H1 (cell line): ENCODE measurements at regions not wholly inside any gene's neighbourhood (a gene's known extent, or its start where the extent isn't known, plus 50 kb on each side); places are given as distances from the start of the nearest gene placed in this dataset.

Source experiments
- ATF2 ChIP-seq: IDR thresholded peaks from 2 replicates; pipeline ENCODE4 v1.6.1; 2012; ENCODE audit warnings: low read length, inconsistent platforms
- CHD2 ChIP-seq: IDR thresholded peaks from 2 replicates; pipeline ENCODE4 v1.6.1; 2012; ENCODE audit warnings: low read length, improper control_type of control experiment
- CTCF ChIP-seq, 3 experiments: IDR thresholded peaks; 1 replicate in 2 of 3; 2 replicates in 1 of 3; pipeline versions ENCODE4 v1.5.1 to v1.6.1; 2011; ENCODE audit warnings: low read length in 3 of 3, mild to moderate bottlenecking in 3 of 3, inconsistent platforms in 2 of 3, low read depth in 1 of 3, moderate library complexity in 1 of 3; ENCODE audit not compliant: insufficient read depth in 1 of 3; ENCODE audit errors: control extremely low read depth in 1 of 3
- EGR1 ChIP-seq: IDR thresholded peaks from 2 replicates; pipeline ENCODE4 v1.6.1; 2011; ENCODE audit warnings: low read depth, low read length, borderline replicate concordance
- EP300 ChIP-seq, 2 experiments: IDR thresholded peaks; 1 replicate in 1 of 2; 2 replicates in 1 of 2; pipeline ENCODE4 v1.6.1; 2011 to 2012; ENCODE audit warnings: low read depth in 2 of 2, low read length in 2 of 2, mild to moderate bottlenecking in 2 of 2, borderline replicate concordance in 1 of 2, inconsistent platforms in 1 of 2, moderate library complexity in 1 of 2
- EZH2 ChIP-seq: fragments of 200-600 bp; sonication (generic); IDR thresholded peaks from 2 replicates; pipeline ENCODE4 v1.7.1; 2012; ENCODE audit warnings: low read depth, mild to moderate bottlenecking, moderate library complexity, low read length, inconsistent platforms; ENCODE audit not compliant: severe bottlenecking
- GABPA ChIP-seq: IDR thresholded peaks from 2 replicates; pipeline ENCODE4 v1.6.1; 2011; ENCODE audit warnings: mild to moderate bottlenecking, low read length, moderate library complexity, borderline replicate concordance; ENCODE audit not compliant: insufficient read depth
- JUND ChIP-seq: IDR thresholded peaks from 2 replicates; pipeline ENCODE4 v1.6.1; 2011; ENCODE audit warnings: mild to moderate bottlenecking, improper control_type of control experiment, low read length
- KDM1A ChIP-seq: fragments of 200-600, 300-600 bp; sonication (generic); IDR thresholded peaks from 2 replicates; pipeline ENCODE4 v1.7.1; 2016; ENCODE audit warnings: mild to moderate bottlenecking, low read length, borderline replicate concordance
- NRF1 ChIP-seq: IDR thresholded peaks from 2 replicates; pipeline ENCODE4 v1.6.1; 2011; ENCODE audit warnings: mild to moderate bottlenecking, low read depth, low read length, improper control_type of control experiment
- POLR2A ChIP-seq, 2 experiments: IDR thresholded peaks; 1 replicate in 1 of 2; 2 replicates in 1 of 2; pipeline ENCODE4 v1.6.1; 2011; ENCODE audit warnings: low read depth in 2 of 2, low read length in 2 of 2, mild to moderate bottlenecking in 2 of 2; ENCODE audit errors: control extremely low read depth in 1 of 2
- RAD21 ChIP-seq, 2 experiments: IDR thresholded peaks in 1 of 2; conservative IDR thresholded peaks in 1 of 2; 2 replicates each; pipeline ENCODE4 v1.6.1; 2011; ENCODE audit warnings: low read depth in 2 of 2, low read length in 2 of 2, improper control_type of control experiment in 1 of 2, inconsistent platforms in 1 of 2, mild to moderate bottlenecking in 1 of 2, moderate library complexity in 1 of 2
- RFX5 ChIP-seq: IDR thresholded peaks from 2 replicates; pipeline ENCODE4 v1.6.1; 2011; ENCODE audit warnings: low read depth, low read length, improper control_type of control experiment, borderline replicate concordance
- RXRA ChIP-seq: IDR thresholded peaks from 2 replicates; pipeline ENCODE4 v1.6.1; 2011; ENCODE audit warnings: low read depth, mild to moderate bottlenecking, low read length, moderate library complexity; ENCODE audit not compliant: insufficient read depth

GRCh38 chr9:108160039-108160438 is 670.5 kb upstream of the KLF4 start:
- TF ChIP-seq GABPA (no peak), CTCF (IDR thresholded peaks at IDR 0.05; ENCODE audit: control extremely low read depth in 1 of 3, insufficient read depth in 1 of 3, low read depth in 1 of 3, low read length in 3 of 3) (no peak), EGR1 (no peak), CHD2 (no peak), NRF1 (no peak), KDM1A (no peak), POLR2A (IDR thresholded peaks at IDR 0.05; ENCODE audit: control extremely low read depth in 1 of 2, low read depth in 2 of 2, low read length in 2 of 2) (no peak), RXRA (no peak), JUND (no peak), ATF2 (no peak), EZH2 (no peak), EP300 (IDR thresholded peaks at IDR 0.05; ENCODE audit: borderline replicate concordance in 1 of 2, low read depth in 2 of 2, low read length in 2 of 2) (no peak), RFX5 (no peak), RAD21 (IDR thresholded peaks at IDR 0.05 in 1 of 2, conservative IDR thresholded peaks at IDR 0.05 in 1 of 2; ENCODE audit: low read depth in 2 of 2, low read length in 2 of 2) (no peak)
